A549 (cell line): ENCODE measurements at regions not wholly inside any gene's neighbourhood (a gene's known extent, or its start where the extent isn't known, plus 50 kb on each side); places are given as distances from the start of the nearest gene placed in this dataset.

ENCODE experiments used
- RAD21 ChIP-seq, 2 experiments: fragments of >200 bp in 1 of 2; sonication (Bioruptor Twin) in 1 of 2; formaldehyde crosslinking in 1 of 2; IDR thresholded peaks in 1 of 2; conservative IDR thresholded peaks in 1 of 2; 2 replicates in 1 of 2; 3 replicates in 1 of 2; pipeline ENCODE4 v1.6.1; 2012 to 2018; ENCODE audit warnings: inconsistent platforms in 1 of 2
- SMC3 ChIP-seq: fragments of >200 bp; sonication (Bioruptor Twin); formaldehyde crosslinking; IDR thresholded peaks from 3 replicates; pipeline ENCODE4 v1.6.1; 2018; ENCODE audit warnings: inconsistent platforms

- TF ChIP-seq RAD21 (conservative IDR thresholded peaks at IDR 0.05 in 1 of 2, IDR thresholded peaks at IDR 0.05 in 1 of 2) (no peak), SMC3 (no peak)
Measured at GRCh38 chr5:72624641-72625236, 117.5 kb upstream of the ZNF366 start.
